RWPE1 (cell line): ENCODE measurements at regions not wholly inside any gene's neighbourhood (a gene's known extent, or its start where the extent isn't known, plus 50 kb on each side); places are given as distances from the start of the nearest gene placed in this dataset.

Experiments
- CTCF ChIA-PET: fragments of 350-600 bp; sonication (Branson Sonifier 250); formaldehyde crosslinking; extraction: SDS; loops from one replicate; lab custom pipeline; 2021; lab: Yijun Ruan, JAX
- POLR2A ChIA-PET: fragments of 400-600 bp; formaldehyde crosslinking; extraction: SDS; loops from one replicate; lab custom pipeline; 2020; ENCODE audit warnings: antibody characterized with exemption; ENCODE audit not compliant: low non-redundant PET; lab: Yijun Ruan, JAX
- DNase-seq: peaks from one replicate; pipeline ENCODE4 v3.0.0; 2012; ENCODE audit warnings: low spot score
- H3K27ac ChIP-seq: fragments of 450-650 bp; 2 replicates; pipeline ENCODE4 v1.5.1; 2017
- TF ChIP-seq, protein P1 (sequence below): fragments of 450-650 bp; conservative IDR thresholded peaks from 2 replicates; pipeline ENCODE4 v1.5.1; 2017; ENCODE audit warnings: low read depth, mild to moderate bottlenecking

DNA sequence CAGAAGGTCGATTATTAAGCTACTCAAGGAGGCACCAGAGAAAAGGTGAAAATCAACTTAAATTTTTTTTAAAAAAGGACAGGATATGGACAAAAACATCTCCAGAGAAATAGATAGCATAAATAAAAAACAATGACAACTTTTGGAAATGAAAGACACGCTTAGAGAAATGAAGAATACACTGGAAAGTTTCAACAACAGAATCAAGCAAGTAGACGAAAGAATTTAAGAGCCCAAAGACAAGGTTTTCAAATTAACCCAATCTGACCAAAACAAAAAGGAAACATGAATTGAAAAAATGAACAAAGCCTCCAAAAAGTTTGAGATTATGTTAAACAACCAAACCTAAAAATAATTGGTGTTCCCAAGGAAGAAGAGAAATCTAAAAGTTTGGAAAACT lies 191.1 kb upstream of the BMP4 start:
- CTCF ChIA-PET = no interaction called here

DNA sequence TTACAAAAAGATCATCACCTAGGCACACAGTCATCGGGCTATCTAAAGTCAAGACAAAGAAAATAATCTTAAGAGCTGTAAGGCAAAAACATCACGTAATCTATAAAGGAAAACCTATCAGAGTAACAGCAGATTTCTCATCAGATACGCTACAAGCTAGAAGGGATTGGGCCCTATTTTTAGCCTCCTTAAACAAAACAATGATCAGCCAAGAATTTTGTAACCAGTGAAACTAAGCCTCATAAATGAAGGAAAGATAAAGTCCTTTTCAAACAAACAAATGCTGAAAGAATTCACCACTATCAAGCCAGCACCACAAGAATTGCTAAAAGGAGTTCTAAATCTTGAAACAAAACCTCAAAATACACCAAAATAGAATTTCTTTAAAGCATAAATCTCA lies 191.6 kb upstream of the BMP4 start:
- no peak for DNase-seq
- H3K27ac ChIP-seq = no peak overlapping the region
- POLR2A ChIA-PET = no interaction called here
- TF ChIP-seq, protein P1, sequence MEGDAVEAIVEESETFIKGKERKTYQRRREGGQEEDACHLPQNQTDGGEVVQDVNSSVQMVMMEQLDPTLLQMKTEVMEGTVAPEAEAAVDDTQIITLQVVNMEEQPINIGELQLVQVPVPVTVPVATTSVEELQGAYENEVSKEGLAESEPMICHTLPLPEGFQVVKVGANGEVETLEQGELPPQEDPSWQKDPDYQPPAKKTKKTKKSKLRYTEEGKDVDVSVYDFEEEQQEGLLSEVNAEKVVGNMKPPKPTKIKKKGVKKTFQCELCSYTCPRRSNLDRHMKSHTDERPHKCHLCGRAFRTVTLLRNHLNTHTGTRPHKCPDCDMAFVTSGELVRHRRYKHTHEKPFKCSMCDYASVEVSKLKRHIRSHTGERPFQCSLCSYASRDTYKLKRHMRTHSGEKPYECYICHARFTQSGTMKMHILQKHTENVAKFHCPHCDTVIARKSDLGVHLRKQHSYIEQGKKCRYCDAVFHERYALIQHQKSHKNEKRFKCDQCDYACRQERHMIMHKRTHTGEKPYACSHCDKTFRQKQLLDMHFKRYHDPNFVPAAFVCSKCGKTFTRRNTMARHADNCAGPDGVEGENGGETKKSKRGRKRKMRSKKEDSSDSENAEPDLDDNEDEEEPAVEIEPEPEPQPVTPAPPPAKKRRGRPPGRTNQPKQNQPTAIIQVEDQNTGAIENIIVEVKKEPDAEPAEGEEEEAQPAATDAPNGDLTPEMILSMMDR = no peak
- CTCF ChIA-PET = interaction anchor here (0.6 kb wide), 1 partner anchor 44 kb away, joined by 4 read pairs; no protein-coding TSS in a partner anchor

More for the DNA sequence above, 191.1 kb upstream of the BMP4 start:
- no peak for DNase-seq
- POLR2A ChIA-PET = no interaction called here
- H3K27ac ChIP-seq = no peak overlapping the region
- TF ChIP-seq, protein P1 = no peak

DNA sequence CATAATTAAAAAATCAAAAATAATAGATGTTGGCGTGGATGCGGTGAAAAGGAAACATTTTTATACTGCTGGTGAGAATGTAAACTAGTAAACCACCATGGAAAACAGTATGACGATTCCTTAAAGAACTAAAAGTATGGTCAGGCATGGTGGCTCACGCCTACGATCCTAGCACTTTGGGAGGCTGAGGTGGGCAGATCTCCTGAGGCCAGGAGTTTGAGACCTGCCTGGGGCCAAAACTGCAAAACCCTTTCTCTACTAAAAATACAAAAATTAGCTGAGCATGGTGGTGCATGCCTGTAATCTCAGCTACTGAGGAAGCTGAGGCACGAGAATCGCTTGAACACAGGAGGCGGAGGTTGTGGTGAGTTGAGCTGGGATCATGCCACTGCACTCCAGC lies 195.7 kb upstream of the BMP4 start:
- ChIA-PET POLR2A (no interaction called here), CTCF (interaction anchor here (0.6 kb wide), 1 partner anchor 75 kb away, joined by 3 read pairs; no protein-coding TSS in a partner anchor)
- no peak for DNase-seq
- no peak overlapping the region for H3K27ac ChIP-seq
- TF ChIP-seq, protein P1 = no peak

DNA sequence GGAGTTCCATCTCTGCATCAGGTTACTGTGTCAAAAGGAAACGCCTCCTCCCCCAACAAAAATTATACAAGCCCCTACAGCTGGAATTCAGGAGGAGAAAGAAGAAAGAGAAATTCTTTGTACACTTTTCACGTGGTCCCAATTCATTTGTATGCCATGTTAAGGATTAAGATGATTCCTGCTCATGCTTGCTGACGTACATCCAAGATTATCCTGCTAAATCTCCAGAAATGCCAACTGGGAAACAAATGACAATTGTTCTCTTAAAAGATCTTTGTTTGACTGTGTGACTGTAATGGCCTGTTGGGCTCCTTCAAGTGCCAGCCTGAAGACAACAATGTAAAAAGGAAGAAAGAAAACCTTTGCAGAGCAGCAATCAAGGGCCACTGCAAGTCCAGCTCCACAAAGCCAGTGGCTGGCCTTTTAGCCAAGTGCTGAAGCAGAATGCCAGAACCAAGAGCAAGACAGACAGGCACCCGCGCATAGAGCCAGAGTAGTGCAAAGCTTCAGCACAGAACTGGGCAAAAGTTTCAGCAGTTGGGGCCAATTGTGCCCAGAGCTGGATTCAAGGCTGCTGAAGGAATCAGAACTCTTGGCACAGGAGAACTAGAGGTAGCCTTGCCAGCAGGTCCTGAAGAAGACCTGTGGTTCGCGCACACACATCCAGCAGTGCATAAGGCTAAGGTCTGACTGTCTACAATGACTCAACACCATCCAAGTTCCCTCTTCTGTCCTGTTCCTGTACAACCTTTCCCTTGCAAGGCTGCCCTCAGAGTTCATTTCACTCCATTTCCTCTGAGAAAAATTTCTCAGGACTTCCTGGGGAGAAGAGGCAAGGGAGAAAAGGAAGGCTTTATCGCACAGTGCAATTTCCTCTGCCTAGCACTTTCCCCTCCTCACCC lies 209.7 kb upstream of the BMP4 start:
- TF ChIP-seq, protein P1 = no peak
- H3K27ac ChIP-seq = no peak overlapping the region
- POLR2A ChIA-PET = no interaction called here
- no peak for DNase-seq
- CTCF ChIA-PET = no interaction called here

DNA sequence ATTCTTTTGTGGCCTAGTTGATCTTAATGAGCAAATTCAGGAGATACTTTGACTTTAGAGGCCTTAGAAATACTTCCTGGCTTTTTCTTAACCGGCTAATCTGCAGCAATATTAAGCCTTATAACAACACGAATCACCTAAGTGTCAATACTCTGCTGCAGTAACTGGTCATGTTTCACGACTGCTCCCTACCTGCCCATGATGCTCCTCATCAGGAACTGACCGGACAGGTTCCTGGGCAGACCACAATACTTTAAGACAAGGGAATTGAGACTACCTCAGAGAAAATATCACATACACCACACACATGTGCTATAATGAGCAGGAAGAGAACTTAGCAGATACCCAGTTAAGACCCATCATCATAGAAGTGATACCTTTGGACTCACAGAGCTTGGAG lies 211.9 kb upstream of the BMP4 start:
- POLR2A ChIA-PET = no interaction called here
- CTCF ChIA-PET = interaction anchor here (0.6 kb wide), 1 partner anchor 9 kb away, joined by 3 read pairs; no protein-coding TSS in a partner anchor
- H3K27ac ChIP-seq = no peak overlapping the region
- DNase-seq = peak; percentile 20
- TF ChIP-seq, protein P1 = no peak

DNA sequence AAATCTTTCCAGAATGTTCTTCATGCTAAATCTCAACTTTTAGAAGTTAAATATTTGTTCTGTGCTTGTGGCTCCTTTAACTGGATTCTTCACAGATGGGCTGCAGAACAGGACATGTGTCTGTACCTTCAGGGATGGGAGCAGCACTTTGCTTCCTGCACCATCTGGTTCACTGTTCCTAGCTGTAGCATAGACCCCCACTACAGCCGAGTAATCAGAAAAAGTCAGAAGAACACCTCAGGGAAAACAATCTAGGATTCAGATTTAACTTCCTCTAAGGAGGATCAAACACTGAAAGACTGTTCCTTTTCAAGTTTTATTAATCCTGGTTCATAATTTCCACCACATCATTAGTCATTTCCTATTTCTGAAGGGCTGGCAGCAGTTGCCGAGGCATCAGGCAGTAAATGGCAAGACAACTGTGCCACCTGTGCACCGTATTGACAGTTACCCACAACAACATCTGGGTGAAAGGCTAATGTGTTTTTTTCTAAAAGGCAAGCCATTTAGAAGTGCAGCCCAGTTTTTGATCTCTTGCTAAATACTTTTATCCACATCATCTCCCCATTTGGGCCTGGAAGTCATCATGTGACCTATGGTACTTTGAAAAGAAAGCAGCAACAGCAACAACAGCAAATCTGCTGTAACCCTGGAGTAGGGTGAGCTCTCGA lies 212.8 kb upstream of the BMP4 start:
- ChIA-PET POLR2A (no interaction called here), CTCF (interaction anchor here (0.8 kb wide), 1 partner anchor 165 kb away, joined by 3 read pairs; no protein-coding TSS in a partner anchor)
- no peak overlapping the region for H3K27ac ChIP-seq

More for the DNA sequence above, 212.8 kb upstream of the BMP4 start:
- TF ChIP-seq, protein P1 = no peak
- DNase-seq = peak; percentile 46
